Peyer's patch (tissue), 4 donors: ENCODE measurements at regions not wholly inside any gene's neighbourhood (a gene's known extent, or its start where the extent isn't known, plus 50 kb on each side); places are given as distances from the start of the nearest gene placed in this dataset.

Experiments
- DNase-seq, 3 donors: peaks; one replicate each; pipeline ENCODE4 v3.0.0-alpha.2; 2017 to 2019
- H3K27ac ChIP-seq, 4 donors: fragments of 200-600 bp; sonication (generic); one replicate each; pipeline ENCODE4 v1.5.1; 2016 to 2019
- H3K27me3 ChIP-seq, 2 donors: fragments of 200-600 bp; sonication (generic); one replicate each; pipeline ENCODE4 v1.5.1; 2019
- H3K36me3 ChIP-seq, 3 donors: fragments of 200-600 bp; sonication (generic); one replicate each; pipeline ENCODE4 v1.5.1; 2016 to 2019
- H3K4me1 ChIP-seq, 4 donors: fragments of 200-600 bp; sonication (generic); one replicate each; pipeline ENCODE4 v1.5.1; 2016 to 2019
- H3K4me3 ChIP-seq, 4 donors: fragments of 200-600 bp; sonication (generic); 1 replicate in 3 of 4; 2 replicates in 1 of 4; pipeline ENCODE4 v1.5.1; 2016 to 2019; ENCODE audit warnings: mild to moderate bottlenecking in 1 of 4
- H3K9me3 ChIP-seq, 4 donors: fragments of 200-600 bp; sonication (generic); one replicate each; pipeline ENCODE4 v1.5.1; 2016 to 2019; ENCODE audit warnings: mild to moderate bottlenecking in 1 of 4
- CTCF ChIP-seq, 6 experiments: fragments of 450-650 bp in 4 of 6; fragments of 200-600 bp in 2 of 6; sonication (generic) in 1 of 6; IDR thresholded peaks; one replicate each; pipeline ENCODE4 v1.5.1; 2017 to 2019; ENCODE audit warnings: antibody characterized with exemption in 6 of 6, mild to moderate bottlenecking in 3 of 6, moderate library complexity in 1 of 6
- POLR2A ChIP-seq, 2 donors: fragments of 450-650 bp; IDR thresholded peaks; one replicate each; pipeline ENCODE4 v1.5.1; 2017; ENCODE audit warnings: antibody characterized with exemption in 2 of 2, mild to moderate bottlenecking in 2 of 2, moderate library complexity in 2 of 2

- Histone ChIP-seq H3K4me3 (no peak overlapping the region), H3K27me3 (no peaks in the 10 kb centered on the region), H3K36me3 (no peaks in the 10 kb centered on the region), H3K27ac (no peak overlapping the region), H3K4me1 (no peaks in the 10 kb centered on the region), H3K9me3 (peaks cover 0 to 5% (median 0%) of the 10 kb centered on the region in 4 donors)
- no peak for DNase-seq
- TF ChIP-seq POLR2A (IDR thresholded peaks at IDR 0.05) (no peak), CTCF (IDR thresholded peaks at IDR 0.05) (no peak)
These were observed 295.9 kb upstream of the CDH4 start for GRCh38 chr20:60956194-60956593.

GRCh38 chr20:60957621-60958020, 294.4 kb upstream of the CDH4 start:
- Histone ChIP-seq H3K36me3 (no peaks in the 10 kb centered on the region), H3K27me3 (no peaks in the 10 kb centered on the region), H3K4me3 (no peak overlapping the region), H3K4me1 (no peaks in the 10 kb centered on the region), H3K27ac (no peak overlapping the region), H3K9me3 (peaks cover 0 to 5% (median 0%) of the 10 kb centered on the region in 4 donors)
- DNase-seq: no peak
- TF ChIP-seq POLR2A (IDR thresholded peaks at IDR 0.05): no peak
- no peak for TF ChIP-seq CTCF (IDR thresholded peaks at IDR 0.05)

- H3K4me3 ChIP-seq: no peak overlapping the region
- H3K27me3 ChIP-seq: no peaks in the 10 kb centered on the region
- H3K4me1 ChIP-seq: no peaks in the 10 kb centered on the region
- TF ChIP-seq POLR2A (IDR thresholded peaks at IDR 0.05) (no peak), CTCF (IDR thresholded peaks at IDR 0.05) (no peak)
- H3K36me3 ChIP-seq: no peaks in the 10 kb centered on the region
- no peak overlapping the region for H3K27ac ChIP-seq
- DNase-seq: no peak
- no peaks in the 10 kb centered on the region for H3K9me3 ChIP-seq
These were observed 292.1 kb upstream of the CDH4 start for GRCh38 chr20:60959971-60960370.

- DNase-seq: no peak
- Histone ChIP-seq H3K4me3 (no peak overlapping the region), H3K27ac (no peak overlapping the region), H3K36me3 (no peaks in the 10 kb centered on the region), H3K4me1 (no peaks in the 10 kb centered on the region), H3K27me3 (no peaks in the 10 kb centered on the region), H3K9me3 (no peaks in the 10 kb centered on the region)
- TF ChIP-seq CTCF (IDR thresholded peaks at IDR 0.05): no peak
- TF ChIP-seq POLR2A (IDR thresholded peaks at IDR 0.05): no peak
These were observed 291.6 kb upstream of the CDH4 start for GRCh38 chr20:60960500-60960899.

- no peaks in the 10 kb centered on the region for H3K27me3 ChIP-seq
- no peaks in the 10 kb centered on the region for H3K36me3 ChIP-seq
- H3K27ac ChIP-seq: no peak overlapping the region
- no peak for DNase-seq
- H3K9me3 ChIP-seq: no peaks in the 10 kb centered on the region
- H3K4me1 ChIP-seq: no peaks in the 10 kb centered on the region
- no peak overlapping the region for H3K4me3 ChIP-seq
- TF ChIP-seq CTCF (IDR thresholded peaks at IDR 0.05) (no peak), POLR2A (IDR thresholded peaks at IDR 0.05) (no peak)
These were observed 290.5 kb upstream of the CDH4 start for GRCh38 chr20:60961551-60961950.

- DNase-seq: no peak
- Histone ChIP-seq H3K4me1 (no peaks in the 10 kb centered on the region), H3K9me3 (no peaks in the 10 kb centered on the region), H3K36me3 (no peaks in the 10 kb centered on the region), H3K27me3 (no peaks in the 10 kb centered on the region), H3K4me3 (no peak overlapping the region), H3K27ac (no peak overlapping the region)
- no peak for TF ChIP-seq POLR2A (IDR thresholded peaks at IDR 0.05)
These were observed 289.6 kb upstream of the CDH4 start for GRCh38 chr20:60962367-60963045.
